BE2C (cell line): ENCODE measurements at regions not wholly inside any gene's neighbourhood (a gene's known extent, or its start where the extent isn't known, plus 50 kb on each side); places are given as distances from the start of the nearest gene placed in this dataset.

Experiments
- DNase-seq: peaks from one replicate; pipeline ENCODE4 v3.0.0-alpha.2; 2020
- H3K27me3 ChIP-seq: fragments of 250-450 bp; sonication (Bioruptor Pico); 2 replicates; pipeline ENCODE4 v1.5.1; 2020; ENCODE audit warnings: mild to moderate bottlenecking
- H3K36me3 ChIP-seq: fragments of 250-450 bp; sonication (Bioruptor Pico); 2 replicates; pipeline ENCODE4 v1.5.1; 2020; ENCODE audit warnings: mild to moderate bottlenecking
- H3K4me1 ChIP-seq: fragments of 250-450 bp; sonication (Bioruptor Pico); 2 replicates; pipeline ENCODE4 v1.5.1; 2020
- H3K4me3 ChIP-seq: 2 replicates; pipeline ENCODE4 v1.5.1; 2011; ENCODE audit warnings: low read depth, low read length
- H3K9me3 ChIP-seq: fragments of 250-450 bp; sonication (Bioruptor Pico); 2 replicates; pipeline ENCODE4 v1.5.1; 2020
- CTCF ChIP-seq: IDR thresholded peaks from 2 replicates; pipeline ENCODE4 v1.5.1; 2012; ENCODE audit warnings: mild to moderate bottlenecking, low read depth, low read length

DNA sequence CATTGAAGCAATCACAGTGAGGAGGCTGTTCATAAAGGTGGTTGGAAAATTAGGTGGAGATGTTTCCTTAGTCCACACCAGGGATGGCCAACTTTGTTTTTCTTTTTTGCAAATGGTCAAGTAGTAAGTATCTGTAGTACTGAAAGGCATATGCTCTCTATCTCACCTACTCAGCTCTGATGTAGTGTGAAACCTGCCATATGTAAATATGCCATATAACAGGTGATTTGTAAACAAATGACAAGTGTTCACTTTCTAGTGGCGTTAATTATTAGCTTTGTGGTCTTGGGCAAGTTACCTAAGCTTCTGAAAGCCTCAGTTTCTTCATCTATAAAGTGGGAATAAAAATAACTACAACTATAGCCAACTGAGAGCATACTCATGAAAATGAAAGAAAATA is 421.4 kb upstream of the LCORL start:
- no peaks in the 10 kb centered on the region for H3K9me3 ChIP-seq
- no peaks in the 10 kb centered on the region for H3K36me3 ChIP-seq
- DNase-seq = no peak
- TF ChIP-seq CTCF = no peak
- no peak overlapping the region for H3K4me3 ChIP-seq
- H3K27me3 ChIP-seq = peaks cover 3% of the 10 kb centered on the region; the same call in 1 of the 2 replicates
- no peaks in the 10 kb centered on the region for H3K4me1 ChIP-seq

- Histone ChIP-seq H3K36me3 (no peaks in the 10 kb centered on the region), H3K4me1 (no peaks in the 10 kb centered on the region), H3K9me3 (no peaks in the 10 kb centered on the region), H3K27me3 (no peaks in the 10 kb centered on the region), H3K4me3 (no peak overlapping the region)
- no peak for TF ChIP-seq CTCF
- no peak for DNase-seq
Measured at GRCh38 chr4:18441676-18442075, 420.1 kb upstream of the LCORL start.

DNA sequence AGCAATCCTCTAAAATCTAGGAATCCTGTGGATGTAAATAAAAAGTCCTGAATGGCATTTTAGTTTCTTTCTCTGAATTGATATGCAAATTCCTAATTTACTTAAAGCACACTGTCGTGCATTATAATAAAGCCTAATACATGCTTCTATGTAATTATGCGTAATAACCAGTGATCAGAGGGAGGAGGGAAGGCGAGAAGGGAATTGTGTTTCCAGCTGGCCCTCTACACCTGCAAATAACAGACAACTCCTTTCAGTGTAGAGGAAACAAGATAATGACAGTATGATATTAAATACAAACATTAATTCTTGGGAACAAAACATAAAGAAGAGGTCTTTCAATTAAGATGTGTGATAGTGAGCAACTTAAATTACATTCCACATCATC is 419.6 kb upstream of the LCORL start:
- DNase-seq = no peak
- Histone ChIP-seq H3K27me3 (no peaks in the 10 kb centered on the region), H3K9me3 (no peaks in the 10 kb centered on the region), H3K36me3 (no peaks in the 10 kb centered on the region), H3K4me1 (no peaks in the 10 kb centered on the region), H3K4me3 (no peak overlapping the region)
- no peak for TF ChIP-seq CTCF

- no peaks in the 10 kb centered on the region for H3K4me1 ChIP-seq
- TF ChIP-seq CTCF = no peak
- no peak overlapping the region for H3K4me3 ChIP-seq
- H3K27me3 ChIP-seq = no peaks in the 10 kb centered on the region
- DNase-seq = no peak
- H3K9me3 ChIP-seq = no peaks in the 10 kb centered on the region
- H3K36me3 ChIP-seq = no peaks in the 10 kb centered on the region
Measured at GRCh38 chr4:18440527-18441202, 419.1 kb upstream of the LCORL start.

GRCh38 chr4:18439311-18439710 is 417.8 kb upstream of the LCORL start:
- TF ChIP-seq CTCF = no peak
- no peaks in the 10 kb centered on the region for H3K9me3 ChIP-seq
- H3K4me3 ChIP-seq = no peak overlapping the region
- no peaks in the 10 kb centered on the region for H3K4me1 ChIP-seq
- no peaks in the 10 kb centered on the region for H3K27me3 ChIP-seq
- DNase-seq = no peak
- H3K36me3 ChIP-seq = no peaks in the 10 kb centered on the region

- Histone ChIP-seq H3K36me3 (no peaks in the 10 kb centered on the region), H3K9me3 (no peaks in the 10 kb centered on the region), H3K4me3 (no peak overlapping the region), H3K4me1 (no peaks in the 10 kb centered on the region), H3K27me3 (no peaks in the 10 kb centered on the region)
- no peak for TF ChIP-seq CTCF
- no peak for DNase-seq
Measured at GRCh38 chr4:18435781-18436180, 414.2 kb upstream of the LCORL start.
